ENCODE measurements at regions not wholly inside any gene's neighbourhood (a gene's known extent, or its start where the extent isn't known, plus 50 kb on each side); places are given as distances from the start of the nearest gene placed in this dataset.

DNA sequence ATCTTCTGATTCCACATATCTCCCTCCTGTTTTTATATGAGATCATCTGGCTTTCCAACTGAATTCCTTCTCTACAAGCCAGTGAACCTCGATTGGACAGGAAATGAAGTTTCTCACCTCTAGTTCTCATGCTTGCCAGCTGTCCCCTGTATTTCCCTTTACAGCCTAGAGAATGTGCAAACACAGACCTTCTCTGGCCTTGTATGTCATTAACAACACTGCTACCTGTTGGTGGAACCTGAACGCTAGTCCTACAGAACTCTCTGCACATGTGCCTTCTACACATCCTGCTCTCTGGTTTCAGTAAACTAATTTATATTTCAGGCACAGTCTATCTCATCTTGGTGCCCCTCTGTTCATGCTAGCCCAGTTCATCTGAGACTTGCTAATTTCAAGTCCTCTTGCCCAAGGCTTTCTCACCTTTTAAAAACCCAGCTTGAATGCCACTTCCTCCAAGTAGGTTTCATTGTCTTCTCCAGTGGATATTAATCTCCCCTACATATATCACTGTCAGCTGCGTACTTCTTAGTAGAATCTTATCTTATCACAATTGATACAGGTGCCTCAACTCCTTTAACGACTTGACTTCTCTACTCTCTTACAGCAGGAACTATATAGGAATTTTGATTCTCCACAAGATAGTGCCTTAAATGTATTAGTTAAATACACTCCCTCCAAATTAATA is 549.9 kb downstream of the PLPP3 start:
- no peak for TF ChIP-seq CTCF (IDR thresholded peaks at IDR 0.05)
- H3K9me3 ChIP-seq (replicated peaks in 1 of 2; ENCODE audit: control insufficient read depth in 1 of 2, insufficient read depth in 1 of 2, low read length in 2 of 2), result no peaks in the 10 kb centered on the region
- H3K4me3 ChIP-seq (replicated peaks in 1 of 3; ENCODE audit: low read depth in 2 of 3, low read length in 3 of 3), result no peak overlapping the region
- DNase-seq, result no peak
- H2AFZ ChIP-seq (ENCODE audit: insufficient read depth, low read depth, low read length, poor library complexity, severe bottlenecking), result no peak overlapping the region
- no peak overlapping the region for H3K27ac Mint-ChIP-seq
- H3K36me3 Mint-ChIP-seq, result no peaks in the 10 kb centered on the region
- no peaks in the 10 kb centered on the region for H3K27me3 ChIP-seq (ENCODE audit: control insufficient read depth in 2 of 2, insufficient read depth in 2 of 2, low read length in 2 of 2)
- H3K4me2 ChIP-seq (replicated peaks; ENCODE audit: extremely low read depth, low read length, poor library complexity, severe bottlenecking), result no peak overlapping the region
- H3K4me3 Mint-ChIP-seq, result no peak overlapping the region
- H3K9me3 Mint-ChIP-seq, result peaks cover 0 to 10% (median 0%) of the 10 kb centered on the region in 7 donors
- intact Hi-C loops (cut with micrococcal nuclease), result no loop called here
- no peaks in the 10 kb centered on the region for H3K4me1 ChIP-seq (ENCODE audit: control insufficient read depth in 1 of 2, insufficient read depth in 2 of 2, low read length in 2 of 2)
- WGBS (ENCODE audit: insufficient coverage), result 63% methylated on average over 2 of the region's 4 CpGs
- no peak overlapping the region for H3K9ac ChIP-seq (ENCODE audit: insufficient read depth, low read length, poor library complexity, severe bottlenecking)
- H4K20me1 ChIP-seq (ENCODE audit: insufficient read depth, low read length), result no peaks in the 10 kb centered on the region
- H3K27me3 Mint-ChIP-seq (ENCODE audit: low read depth in 3 of 3), result peaks cover 0 to 2% (median 1%) of the 10 kb centered on the region in 3 donors
- H3K79me2 ChIP-seq (ENCODE audit: insufficient read depth, low read length), result no peaks in the 10 kb centered on the region
- H3K36me3 ChIP-seq (replicated peaks in 1 of 2; ENCODE audit: control insufficient read depth in 1 of 2, insufficient read depth in 2 of 2, low read length in 2 of 2), result no peaks in the 10 kb centered on the region
- H3K4me1 Mint-ChIP-seq, result no peaks in the 10 kb centered on the region
- no peak overlapping the region for H3K27ac ChIP-seq (ENCODE audit: low read depth in 1 of 2, low read length in 2 of 2)

DNA sequence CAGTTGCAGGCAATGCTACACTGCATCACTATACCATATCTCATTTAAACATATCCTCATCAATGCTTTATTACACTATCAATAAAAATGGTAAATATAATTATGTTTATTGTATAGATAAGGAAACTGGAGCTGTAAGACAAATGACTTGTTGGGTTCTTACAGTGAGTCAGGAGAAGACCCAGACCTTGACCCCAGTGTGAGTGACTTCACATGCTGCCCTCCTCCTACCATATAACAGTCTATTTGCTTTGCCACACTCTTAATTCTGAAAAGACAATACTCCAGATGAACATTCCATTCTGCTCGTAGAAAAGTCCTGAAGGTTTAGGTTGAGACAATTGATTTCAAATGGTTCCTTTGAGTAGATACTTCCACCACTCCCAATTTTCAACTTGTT is 550.5 kb downstream of the PLPP3 start:
- H2AFZ ChIP-seq (ENCODE audit: insufficient read depth, low read depth, low read length, poor library complexity, severe bottlenecking), result no peak overlapping the region
- Mint-ChIP-seq H3K36me3 (no peaks in the 10 kb centered on the region), H3K4me3 (no peak overlapping the region), H3K27ac (no peak overlapping the region), H3K4me1 (no peaks in the 10 kb centered on the region), H3K27me3 (ENCODE audit: low read depth in 3 of 3) (peaks cover 0 to 2% (median 1%) of the 10 kb centered on the region in 3 donors), H3K9me3 (peaks cover 0 to 12% (median 2%) of the 10 kb centered on the region in 7 donors)
- no peak for DNase-seq
- no peak overlapping the region for H3K9ac ChIP-seq (ENCODE audit: insufficient read depth, low read length, poor library complexity, severe bottlenecking)
- no peaks in the 10 kb centered on the region for H3K27me3 ChIP-seq (ENCODE audit: control insufficient read depth in 2 of 2, insufficient read depth in 2 of 2, low read length in 2 of 2)
- no peak overlapping the region for H3K27ac ChIP-seq (ENCODE audit: low read depth in 1 of 2, low read length in 2 of 2)
- no peak overlapping the region for H3K4me3 ChIP-seq (replicated peaks in 1 of 3; ENCODE audit: low read depth in 2 of 3, low read length in 3 of 3)
- intact Hi-C loops (cut with micrococcal nuclease), result no loop called here
- H3K4me1 ChIP-seq (ENCODE audit: control insufficient read depth in 1 of 2, insufficient read depth in 2 of 2, low read length in 2 of 2), result no peaks in the 10 kb centered on the region
- no peaks in the 10 kb centered on the region for H3K36me3 ChIP-seq (replicated peaks in 1 of 2; ENCODE audit: control insufficient read depth in 1 of 2, insufficient read depth in 2 of 2, low read length in 2 of 2)
- no peaks in the 10 kb centered on the region for H4K20me1 ChIP-seq (ENCODE audit: insufficient read depth, low read length)
- H3K79me2 ChIP-seq (ENCODE audit: insufficient read depth, low read length), result no peaks in the 10 kb centered on the region
- H3K4me2 ChIP-seq (replicated peaks; ENCODE audit: extremely low read depth, low read length, poor library complexity, severe bottlenecking), result no peak overlapping the region
- no CpG with 5 or more reads among the region's 1 CpG for WGBS (ENCODE audit: insufficient coverage)
- TF ChIP-seq CTCF (IDR thresholded peaks at IDR 0.05), result no peak
- H3K9me3 ChIP-seq (replicated peaks in 1 of 2; ENCODE audit: control insufficient read depth in 1 of 2, insufficient read depth in 1 of 2, low read length in 2 of 2), result no peaks in the 10 kb centered on the region

Data from CD14-positive monocyte (primary cell).